Neural crest cell (in vitro differentiated cells): ENCODE measurements at regions not wholly inside any gene's neighbourhood (a gene's known extent, or its start where the extent isn't known, plus 50 kb on each side); places are given as distances from the start of the nearest gene placed in this dataset.
"Not testable (repeated sequence)": the region's sequence is repeated elsewhere in the genome, so short reads cannot be mapped to it uniquely, and the experiment has no call there.

ENCODE experiments used
- DNase-seq: peaks from one replicate; pipeline ENCODE4 v3.0.0; 2021; ENCODE audit warnings: low read depth, mixed read lengths, low spot score
- H3K27ac Mint-ChIP-seq: one replicate; pipeline ENCODE4 v1.8.0; 2021; ENCODE audit warnings: mild to moderate bottlenecking, mixed read lengths; ENCODE audit not compliant: unreplicated experiment
- H3K27me3 Mint-ChIP-seq: 2 replicates; pipeline ENCODE4 v1.8.0; 2021; ENCODE audit warnings: low read depth, mild to moderate bottlenecking, mixed read lengths
- H3K36me3 Mint-ChIP-seq: 2 replicates; pipeline ENCODE4 v1.8.0; 2021; ENCODE audit warnings: low read depth, mild to moderate bottlenecking, mixed read lengths
- H3K4me1 Mint-ChIP-seq: 2 replicates; pipeline ENCODE4 v1.8.0; 2021; ENCODE audit warnings: mixed read lengths
- H3K4me3 Mint-ChIP-seq: one replicate; pipeline ENCODE4 v1.8.0; 2021; ENCODE audit warnings: mild to moderate bottlenecking, mixed read lengths
- H3K9me3 Mint-ChIP-seq: 2 replicates; pipeline ENCODE4 v1.8.0; 2021; ENCODE audit warnings: mixed read lengths
- TF ChIP-seq, protein P1 (sequence below): fragments of 200-600 bp; sonication (generic); conservative IDR thresholded peaks from 2 replicates; pipeline ENCODE4 v1.5.0; 2021; ENCODE audit warnings: antibody characterized with exemption, mild to moderate bottlenecking

DNA sequence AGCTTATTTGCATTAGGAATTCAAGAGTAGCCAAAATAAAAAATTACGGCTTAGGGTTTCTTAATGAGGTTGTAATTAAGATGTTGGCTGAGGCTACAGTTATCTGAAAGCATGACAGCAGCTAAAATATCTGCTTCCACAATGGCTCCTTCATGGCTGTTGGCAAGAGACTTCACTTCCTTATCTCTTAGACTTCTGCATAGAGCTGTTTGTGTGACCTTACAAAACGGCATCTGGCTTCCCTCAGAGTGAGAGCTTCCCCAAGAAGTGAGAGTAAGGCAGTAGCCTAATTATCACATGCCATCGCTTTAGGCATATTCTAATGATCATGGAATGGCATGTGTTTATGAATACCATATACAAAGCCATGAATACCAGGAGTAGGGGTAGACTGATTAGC lies 57.6 kb downstream of the CCDC59 start:
- Mint-ChIP-seq H3K27ac (no peak overlapping the region), H3K4me3 (no peak overlapping the region), H3K4me1 (peaks cover 6% of the 10 kb centered on the region), H3K9me3 (no peaks in the 10 kb centered on the region), H3K36me3 (no peaks in the 10 kb centered on the region), H3K27me3 (peaks cover 22% of the 10 kb centered on the region)
- no peak for DNase-seq
- TF ChIP-seq, protein P1, sequence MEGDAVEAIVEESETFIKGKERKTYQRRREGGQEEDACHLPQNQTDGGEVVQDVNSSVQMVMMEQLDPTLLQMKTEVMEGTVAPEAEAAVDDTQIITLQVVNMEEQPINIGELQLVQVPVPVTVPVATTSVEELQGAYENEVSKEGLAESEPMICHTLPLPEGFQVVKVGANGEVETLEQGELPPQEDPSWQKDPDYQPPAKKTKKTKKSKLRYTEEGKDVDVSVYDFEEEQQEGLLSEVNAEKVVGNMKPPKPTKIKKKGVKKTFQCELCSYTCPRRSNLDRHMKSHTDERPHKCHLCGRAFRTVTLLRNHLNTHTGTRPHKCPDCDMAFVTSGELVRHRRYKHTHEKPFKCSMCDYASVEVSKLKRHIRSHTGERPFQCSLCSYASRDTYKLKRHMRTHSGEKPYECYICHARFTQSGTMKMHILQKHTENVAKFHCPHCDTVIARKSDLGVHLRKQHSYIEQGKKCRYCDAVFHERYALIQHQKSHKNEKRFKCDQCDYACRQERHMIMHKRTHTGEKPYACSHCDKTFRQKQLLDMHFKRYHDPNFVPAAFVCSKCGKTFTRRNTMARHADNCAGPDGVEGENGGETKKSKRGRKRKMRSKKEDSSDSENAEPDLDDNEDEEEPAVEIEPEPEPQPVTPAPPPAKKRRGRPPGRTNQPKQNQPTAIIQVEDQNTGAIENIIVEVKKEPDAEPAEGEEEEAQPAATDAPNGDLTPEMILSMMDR: no peak

- DNase-seq: no peak
- TF ChIP-seq, protein P1: no peak
- H3K27ac Mint-ChIP-seq: no peak overlapping the region
- H3K4me3 Mint-ChIP-seq: no peak overlapping the region
- H3K36me3 Mint-ChIP-seq: no peaks in the 10 kb centered on the region
- H3K9me3 Mint-ChIP-seq: no peaks in the 10 kb centered on the region
- peaks cover 6% of the 10 kb centered on the region for H3K4me1 Mint-ChIP-seq
- H3K27me3 Mint-ChIP-seq: peaks cover 25% of the 10 kb centered on the region
Observed at GRCh38 chr12:82299319-82300025, 58.7 kb downstream of the CCDC59 start.

- Mint-ChIP-seq H3K9me3 (no peaks in the 10 kb centered on the region), H3K36me3 (no peaks in the 10 kb centered on the region), H3K4me1 (no peaks in the 10 kb centered on the region), H3K27ac (no peak overlapping the region), H3K4me3 (no peak overlapping the region), H3K27me3 (peaks cover 60% of the 10 kb centered on the region)
- TF ChIP-seq, protein P1: no peak
- DNase-seq: no peak
Observed at GRCh38 chr12:82290415-82290814, 67.8 kb downstream of the CCDC59 start.

GRCh38 chr12:82281335-82281734 lies 76.9 kb downstream of the CCDC59 start:
- not testable (repeated sequence) for H3K36me3 Mint-ChIP-seq, DNase-seq, H3K27me3 Mint-ChIP-seq, H3K9me3 Mint-ChIP-seq, H3K27ac Mint-ChIP-seq, H3K4me3 Mint-ChIP-seq, H3K4me1 Mint-ChIP-seq

GRCh38 chr12:82279536-82280058 lies 78.6 kb downstream of the CCDC59 start:
- Mint-ChIP-seq H3K4me3 (no peak overlapping the region), H3K36me3 (no peaks in the 10 kb centered on the region), H3K27me3 (peaks cover 2% of the 10 kb centered on the region), H3K9me3 (peaks cover 3% of the 10 kb centered on the region), H3K4me1 (peaks cover 7% of the 10 kb centered on the region), H3K27ac (no peak overlapping the region)
- TF ChIP-seq, protein P1: no peak
- no peak for DNase-seq

GRCh38 chr12:82277582-82277981 lies 80.6 kb downstream of the CCDC59 start:
- Mint-ChIP-seq H3K36me3 (no peaks in the 10 kb centered on the region), H3K27ac (no peak overlapping the region), H3K9me3 (peaks cover 3% of the 10 kb centered on the region), H3K27me3 (peaks cover 2% of the 10 kb centered on the region), H3K4me1 (peaks cover 7% of the 10 kb centered on the region), H3K4me3 (no peak overlapping the region)
- no peak for DNase-seq
- TF ChIP-seq, protein P1: no peak
